CD4-positive, alpha-beta T cell (primary cell): ENCODE measurements at regions not wholly inside any gene's neighbourhood (a gene's known extent, or its start where the extent isn't known, plus 50 kb on each side); places are given as distances from the start of the nearest gene placed in this dataset.

Source experiments
- ATAC-seq: fragments of 200-7000 bp; cut with Tn5 transposase; one replicate; pipeline ENCODE4 v1.10.0; 2022; ENCODE audit warnings: mild to moderate bottlenecking; ENCODE audit not compliant: poor library complexity
- CTCF ChIA-PET: fragments of 350-600 bp; sonication (Branson Sonifier 250); formaldehyde crosslinking; loops from one replicate; lab custom pipeline; 2021; ENCODE audit warnings: antibody characterized with exemption, inconsistent platforms; lab: Charles Lee
- POLR2A ChIA-PET: fragments of 350-600 bp; sonication (Branson Sonifier 250); formaldehyde crosslinking; loops from one replicate; lab custom pipeline; 2021; ENCODE audit warnings: antibody characterized with exemption, inconsistent platforms; lab: Charles Lee
- DNase-seq, 14 experiments: peaks; one replicate each; pipeline ENCODE4 v3.0.0-alpha.2; 2013 to 2020; ENCODE audit warnings: mixed read lengths in 2 of 14
- H3K27ac ChIP-seq, 2 donors: one replicate each; pipeline versions ENCODE4 v1.5.1 to v1.7.0; 2013; ENCODE audit warnings: low read length in 2 of 2, low read depth in 1 of 2, mild to moderate bottlenecking in 1 of 2
- H3K27me3 ChIP-seq, 2 experiments: 1 replicate in 1 of 2; 2 replicates in 1 of 2; pipeline versions ENCODE4 v1.6.1 to v1.7.0; 2013; ENCODE audit warnings: low read length in 2 of 2, control low read depth in 1 of 2, mild to moderate bottlenecking in 1 of 2, moderate library complexity in 1 of 2; ENCODE audit not compliant: insufficient read depth in 2 of 2, control insufficient read depth in 1 of 2
- H3K36me3 ChIP-seq: one replicate; pipeline ENCODE4 v1.6.1; 2013; ENCODE audit warnings: low read length, control low read depth; ENCODE audit not compliant: insufficient read depth
- H3K4me1 ChIP-seq: one replicate; pipeline ENCODE4 v1.6.1; 2013; ENCODE audit warnings: low read length, control low read depth; ENCODE audit not compliant: insufficient read depth
- H3K4me3 ChIP-seq: one replicate; pipeline ENCODE4 v1.5.1; 2013; ENCODE audit warnings: mild to moderate bottlenecking, low read length, moderate library complexity
- H3K9me3 ChIP-seq, 2 experiments: 1 replicate in 1 of 2; 2 replicates in 1 of 2; pipeline versions ENCODE4 v1.6.1 to v1.7.0; 2013; ENCODE audit warnings: low read length in 2 of 2, mild to moderate bottlenecking in 2 of 2, control low read depth in 1 of 2, moderate library complexity in 1 of 2; ENCODE audit not compliant: control insufficient read depth in 1 of 2, insufficient read depth in 1 of 2
- H3K27ac Mint-ChIP-seq: one replicate; pipeline ENCODE4 v1.8.0; 2020; ENCODE audit warnings: mixed read lengths
- H3K27me3 Mint-ChIP-seq: one replicate; pipeline ENCODE4 v1.8.0; 2021; ENCODE audit warnings: mixed read lengths
- H3K36me3 Mint-ChIP-seq: one replicate; pipeline ENCODE4 v1.8.0; 2021; ENCODE audit warnings: low read depth, mixed read lengths
- H3K4me1 Mint-ChIP-seq: one replicate; pipeline ENCODE4 v1.8.0; 2021; ENCODE audit warnings: low read depth, mixed read lengths
- H3K4me3 Mint-ChIP-seq: one replicate; pipeline ENCODE4 v1.8.0; 2020; ENCODE audit warnings: mild to moderate bottlenecking, mixed read lengths
- H3K9me3 Mint-ChIP-seq: one replicate; pipeline ENCODE4 v1.8.0; 2020; ENCODE audit warnings: mixed read lengths
- CTCF ChIP-seq: fragments of 200-600 bp; IDR thresholded peaks from one replicate; pipeline ENCODE4 v1.8.0; 2022; ENCODE audit warnings: antibody characterized with exemption, mild to moderate bottlenecking
- intact Hi-C, 2 experiments: fragments of 100-400 bp; cut with DNase I in 1 of 2; cut with micrococcal nuclease in 1 of 2; formaldehyde crosslinking; loops; one replicate each; pipeline versions ENCODE4 v1.15.1 to v1.9.0; 2023 to 2025; cut with DNase I, micrococcal nuclease

- Mint-ChIP-seq H3K4me3 (no peak overlapping the region), H3K4me1 (peaks cover 68% of the 10 kb centered on the region), H3K27ac (peak overlapping the region; percentile 72), H3K36me3 (peaks cover 32% of the 10 kb centered on the region), H3K9me3 (peaks cover 12% of the 10 kb centered on the region), H3K27me3 (no peaks in the 10 kb centered on the region)
- H3K27ac ChIP-seq: no peak overlapping the region
- no peak for DNase-seq
- no peak overlapping the region for H3K4me3 ChIP-seq
- H3K36me3 ChIP-seq: no peaks in the 10 kb centered on the region
- POLR2A ChIA-PET: interaction anchor here (0.7 to 2.5 kb wide), 6 partner anchors 29 to 333 kb away, joined by 3 to 6 read pairs (median 3); partner anchors contain the start of genes PDE3B and PSMA1
- no peak for ATAC-seq
- CTCF ChIA-PET: interaction anchor here (1.4 kb wide), 1 partner anchor 17 kb away, joined by 3 read pairs; no protein-coding TSS in a partner anchor
- TF ChIP-seq CTCF: no peak
- no peaks in the 10 kb centered on the region for H3K27me3 ChIP-seq
- peaks cover 24% of the 10 kb centered on the region for H3K4me1 ChIP-seq
- intact Hi-C loops: loop anchor here (5.0 to 10.0 kb wide), 2 partner anchors 39 to 61 kb away; partner anchors contain the start of gene PDE3B (in 1 of the 2)
- no peaks in the 10 kb centered on the region for H3K9me3 ChIP-seq
These were observed 60.2 kb upstream of the PDE3B start for GRCh38 chr11:14583252-14584034.

- POLR2A ChIA-PET: interaction anchor here (0.7 to 1.6 kb wide), 3 partner anchors 29 to 332 kb away, joined by 3 read pairs; no protein-coding TSS in a partner anchor
- no peaks in the 10 kb centered on the region for H3K27me3 ChIP-seq
- Mint-ChIP-seq H3K27ac (peak overlapping the region; percentile 72), H3K27me3 (no peaks in the 10 kb centered on the region), H3K4me1 (peaks cover 63% of the 10 kb centered on the region), H3K36me3 (peaks cover 28% of the 10 kb centered on the region), H3K4me3 (no peak overlapping the region), H3K9me3 (peaks cover 12% of the 10 kb centered on the region)
- no peaks in the 10 kb centered on the region for H3K9me3 ChIP-seq
- DNase-seq (no peak), ATAC-seq (no peak)
- H3K36me3 ChIP-seq: no peaks in the 10 kb centered on the region
- CTCF ChIA-PET: interaction anchor here (1.4 kb wide), 1 partner anchor 17 kb away, joined by 3 read pairs; no protein-coding TSS in a partner anchor
- H3K27ac ChIP-seq: no peak overlapping the region
- H3K4me1 ChIP-seq: peaks cover 19% of the 10 kb centered on the region
- intact Hi-C loops: loop anchor here (5.0 to 10.0 kb wide), 2 partner anchors 38 to 61 kb away; partner anchors contain the start of gene PDE3B (in 1 of the 2)
- no peak for TF ChIP-seq CTCF
- H3K4me3 ChIP-seq: no peak overlapping the region
These were observed 59.6 kb upstream of the PDE3B start for GRCh38 chr11:14584035-14584363.

GRCh38 chr11:14584595-14584994, 59.0 kb upstream of the PDE3B start:
- Mint-ChIP-seq H3K9me3 (peaks cover 12% of the 10 kb centered on the region), H3K4me3 (no peak overlapping the region), H3K27ac (peak overlapping the region; percentile 8), H3K4me1 (peaks cover 57% of the 10 kb centered on the region), H3K36me3 (peaks cover 31% of the 10 kb centered on the region), H3K27me3 (no peaks in the 10 kb centered on the region)
- intact Hi-C loops: loop anchor here (5.0 to 10.0 kb wide), 2 partner anchors 38 to 60 kb away; partner anchors contain the start of gene PDE3B (in 1 of the 2)
- H3K27me3 ChIP-seq: no peaks in the 10 kb centered on the region
- no peak overlapping the region for H3K4me3 ChIP-seq
- no peak for DNase-seq
- POLR2A ChIA-PET: interaction anchor here (1.6 kb wide), 1 partner anchor 30 kb away, joined by 3 read pairs; no protein-coding TSS in a partner anchor
- no peaks in the 10 kb centered on the region for H3K36me3 ChIP-seq
- peaks cover 13% of the 10 kb centered on the region for H3K4me1 ChIP-seq
- H3K9me3 ChIP-seq: no peaks in the 10 kb centered on the region
- no peak for TF ChIP-seq CTCF
- no peak overlapping the region for H3K27ac ChIP-seq
- no peak for ATAC-seq
- CTCF ChIA-PET: interaction anchor here (1.4 to 1.6 kb wide), 2 partner anchors 16 to 323 kb away, joined by 3 read pairs; no protein-coding TSS in a partner anchor
